Gastroesophageal sphincter (tissue), 4 donors: ENCODE measurements at regions not wholly inside any gene's neighbourhood (a gene's known extent, or its start where the extent isn't known, plus 50 kb on each side); places are given as distances from the start of the nearest gene placed in this dataset.

Source experiments
- ATAC-seq: fragments of 150-250 bp; one replicate; pipeline ENCODE4 v1.9.1; 2016; ENCODE audit warnings: mild to moderate bottlenecking, moderate library complexity
- H3K27ac ChIP-seq, 4 donors: fragments of 200-600 bp; sonication (generic) in 3 of 4; 1 replicate in 3 of 4; 2 replicates in 1 of 4; pipeline ENCODE4 v1.5.1; 2016 to 2019
- H3K27me3 ChIP-seq: fragments of 200-600 bp; sonication (generic); one replicate; pipeline ENCODE4 v1.5.1; 2019
- H3K36me3 ChIP-seq, 2 donors: fragments of 200-600 bp; sonication (generic); one replicate each; pipeline ENCODE4 v1.5.1; 2019; ENCODE audit warnings: control low read depth in 1 of 2
- H3K4me1 ChIP-seq, 3 donors: fragments of 200-600 bp; sonication (generic); 1 replicate in 2 of 3; 2 replicates in 1 of 3; pipeline ENCODE4 v1.5.1; 2016 to 2019; ENCODE audit warnings: control low read depth in 2 of 3
- H3K4me3 ChIP-seq, 2 donors: fragments of 200-600 bp; sonication (generic); one replicate each; pipeline ENCODE4 v1.5.1; 2019; ENCODE audit warnings: mild to moderate bottlenecking in 1 of 2, moderate library complexity in 1 of 2
- H3K9me3 ChIP-seq, 3 donors: fragments of 200-600 bp; sonication (generic); one replicate each; pipeline ENCODE4 v1.5.1; 2017 to 2019; ENCODE audit warnings: control low read depth in 2 of 3
- CTCF ChIP-seq, 4 experiments: fragments of 200-600 bp in 2 of 4; fragments of 450-650 bp in 2 of 4; sonication (generic) in 1 of 4; IDR thresholded peaks; one replicate each; pipeline ENCODE4 v1.5.1; 2017 to 2019; ENCODE audit warnings: antibody characterized with exemption in 4 of 4, mild to moderate bottlenecking in 2 of 4, moderate library complexity in 2 of 4
- EP300 ChIP-seq: sonication (generic); formaldehyde crosslinking; IDR thresholded peaks from one replicate; pipeline ENCODE4 v1.6.1; 2017; ENCODE audit warnings: antibody characterized with exemption, mild to moderate bottlenecking
- POLR2A ChIP-seq, 2 donors: fragments of 450-650 bp; IDR thresholded peaks; one replicate each; pipeline ENCODE4 v1.6.1; 2017; ENCODE audit warnings: antibody characterized with exemption in 2 of 2, mild to moderate bottlenecking in 2 of 2, moderate library complexity in 1 of 2
- POLR2AphosphoS5 ChIP-seq: sonication (generic); formaldehyde crosslinking; IDR thresholded peaks from one replicate; pipeline ENCODE4 v1.6.1; 2017; ENCODE audit warnings: antibody characterized with exemption
- WGBS, 2 donors: methylation state at CpG; one replicate each; pipeline ENCODE4 v1.1.5; 2018; ENCODE audit warnings: low coverage in 1 of 2; 5-methylcytosine and 5-hydroxymethylcytosine counted together

- H3K4me3 ChIP-seq = no peak overlapping the region
- no peaks in the 10 kb centered on the region for H3K27me3 ChIP-seq
- H3K9me3 ChIP-seq = no peaks in the 10 kb centered on the region
- H3K4me1 ChIP-seq = no peaks in the 10 kb centered on the region
- TF ChIP-seq POLR2A (IDR thresholded peaks at IDR 0.05) = no peak
- TF ChIP-seq CTCF (IDR thresholded peaks at IDR 0.05) = no peak
- no peak for TF ChIP-seq EP300
- TF ChIP-seq POLR2AphosphoS5 = no peak
- no peaks in the 10 kb centered on the region for H3K36me3 ChIP-seq
- no peak overlapping the region for H3K27ac ChIP-seq
- ATAC-seq = no peak
- WGBS, 2 donors = 61 to 65% methylated on average over 2 of the region's 2 CpGs
Observed at GRCh38 chr15:95935852-95936251, 394.6 kb upstream of the NR2F2 start.

DNA sequence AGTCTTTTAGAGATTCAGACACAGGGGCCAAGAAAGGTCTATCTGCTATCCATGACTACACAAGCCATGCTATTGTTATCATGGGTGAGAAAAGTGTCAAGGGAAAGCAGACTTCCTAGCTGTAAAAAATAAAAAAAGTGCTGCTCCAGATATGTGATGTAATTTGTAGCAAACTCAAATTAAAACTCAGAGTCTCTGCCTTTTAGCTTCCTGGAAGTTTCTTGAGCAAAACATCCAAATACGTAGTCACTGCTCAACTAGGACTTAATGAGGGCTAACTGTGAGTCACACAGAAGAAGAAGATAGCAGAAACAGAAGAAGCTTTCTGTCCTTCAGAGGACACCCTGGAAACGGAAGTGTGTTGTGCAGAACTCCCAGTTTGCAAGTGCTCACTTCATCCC, 393.4 kb upstream of the NR2F2 start:
- H3K4me3 ChIP-seq = no peak overlapping the region
- no peaks in the 10 kb centered on the region for H3K4me1 ChIP-seq
- H3K27me3 ChIP-seq = no peaks in the 10 kb centered on the region
- no peak for ATAC-seq
- no peaks in the 10 kb centered on the region for H3K9me3 ChIP-seq
- no peaks in the 10 kb centered on the region for H3K36me3 ChIP-seq
- no peak overlapping the region for H3K27ac ChIP-seq
- no peak for TF ChIP-seq POLR2A (IDR thresholded peaks at IDR 0.05)
- no peak for TF ChIP-seq POLR2AphosphoS5
- no peak for TF ChIP-seq CTCF (IDR thresholded peaks at IDR 0.05)
- no peak for TF ChIP-seq EP300
- WGBS, 2 donors = 43 to 80% methylated on average over 1 to 2 of the region's 2 CpGs

DNA sequence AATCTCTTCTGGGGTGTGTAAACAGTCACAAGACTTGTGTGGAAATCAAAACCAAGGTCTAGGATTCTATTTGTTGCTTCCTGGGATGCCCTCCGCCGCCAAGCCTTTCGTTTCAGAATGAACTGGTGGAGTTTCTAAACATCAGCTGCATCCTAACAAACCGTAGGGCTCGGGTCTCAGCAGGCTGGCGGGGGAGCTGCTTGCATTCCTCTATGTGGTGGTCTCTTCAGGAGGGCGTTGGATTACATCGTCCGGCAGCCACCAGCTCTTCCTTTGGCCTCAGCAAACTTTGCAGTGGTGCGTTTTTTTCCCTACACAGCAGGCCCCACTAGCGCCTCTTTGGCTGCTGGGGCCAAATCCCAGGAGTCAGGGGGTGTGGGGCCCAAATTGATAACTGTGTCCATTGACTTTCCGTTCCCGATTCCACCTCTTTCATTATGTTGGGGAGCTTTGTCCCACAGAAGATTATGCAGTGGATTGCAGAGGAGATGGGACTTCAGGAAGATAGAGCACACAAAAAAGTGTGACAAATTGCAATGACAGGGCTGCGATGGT, 390.0 kb upstream of the NR2F2 start:
- no peak overlapping the region for H3K4me3 ChIP-seq
- no peak overlapping the region for H3K27ac ChIP-seq
- no peaks in the 10 kb centered on the region for H3K36me3 ChIP-seq
- ATAC-seq = no peak
- H3K27me3 ChIP-seq = no peaks in the 10 kb centered on the region
- TF ChIP-seq POLR2A (IDR thresholded peaks at IDR 0.05) (no peak), POLR2AphosphoS5 (no peak), CTCF (IDR thresholded peaks at IDR 0.05) (no peak), EP300 (no peak)
- no peaks in the 10 kb centered on the region for H3K9me3 ChIP-seq
- 68 to 90% methylated on average over 4 to 9 of the region's 14 CpGs for WGBS, 2 donors
- no peaks in the 10 kb centered on the region for H3K4me1 ChIP-seq

- no peak overlapping the region for H3K27ac ChIP-seq
- TF ChIP-seq POLR2AphosphoS5 (no peak), CTCF (IDR thresholded peaks at IDR 0.05) (no peak), POLR2A (IDR thresholded peaks at IDR 0.05) (no peak), EP300 (no peak)
- no peaks in the 10 kb centered on the region for H3K36me3 ChIP-seq
- H3K27me3 ChIP-seq = no peaks in the 10 kb centered on the region
- no peaks in the 10 kb centered on the region for H3K4me1 ChIP-seq
- no peak for ATAC-seq
- WGBS, 2 donors = 17 to 55% methylated on average over 1 of the region's 1 CpG
- H3K4me3 ChIP-seq = no peak overlapping the region
- no peaks in the 10 kb centered on the region for H3K9me3 ChIP-seq
Observed at GRCh38 chr15:95944193-95944592, 386.3 kb upstream of the NR2F2 start.

DNA sequence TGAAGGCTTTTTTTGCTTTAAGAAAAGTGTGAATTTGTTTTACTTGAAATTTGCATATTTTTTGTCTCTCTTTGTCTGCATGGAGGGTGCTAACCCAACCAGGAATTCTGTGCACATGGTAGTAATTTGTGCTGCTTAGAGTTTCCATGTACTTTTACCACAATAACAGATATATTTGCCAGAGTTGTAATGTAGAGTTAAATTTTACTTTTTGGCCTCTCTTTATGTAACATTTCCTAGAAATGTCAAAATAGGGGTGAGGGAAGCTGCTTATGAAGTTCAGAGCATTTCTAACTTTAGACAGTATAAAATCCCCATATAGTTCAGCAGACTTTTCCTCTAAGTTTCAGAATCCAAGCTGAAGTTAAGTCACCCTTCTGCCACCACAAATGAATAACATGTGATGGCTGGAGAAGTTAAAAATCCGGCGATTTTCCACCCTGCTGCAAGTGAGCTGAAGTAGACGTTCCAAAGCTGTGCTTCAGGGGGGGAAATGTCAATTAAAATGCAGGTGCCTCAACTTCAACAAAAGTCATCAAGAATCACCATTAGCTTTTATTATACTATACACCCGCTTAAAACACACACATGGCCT, 385.7 kb upstream of the NR2F2 start:
- Histone ChIP-seq H3K4me3 (no peak overlapping the region), H3K27ac (no peak overlapping the region), H3K36me3 (no peaks in the 10 kb centered on the region), H3K4me1 (no peaks in the 10 kb centered on the region), H3K9me3 (no peaks in the 10 kb centered on the region), H3K27me3 (no peaks in the 10 kb centered on the region)
- WGBS, 2 donors = 54 to 94% methylated on average over 4 of the region's 4 CpGs
- TF ChIP-seq POLR2A (IDR thresholded peaks at IDR 0.05) = no peak
- no peak for TF ChIP-seq EP300
- TF ChIP-seq CTCF (IDR thresholded peaks at IDR 0.05) = no peak
- no peak for TF ChIP-seq POLR2AphosphoS5
- ATAC-seq = no peak
